ENCODE measurements at regions not wholly inside any gene's neighbourhood (a gene's known extent, or its start where the extent isn't known, plus 50 kb on each side); places are given as distances from the start of the nearest gene placed in this dataset.

DNA sequence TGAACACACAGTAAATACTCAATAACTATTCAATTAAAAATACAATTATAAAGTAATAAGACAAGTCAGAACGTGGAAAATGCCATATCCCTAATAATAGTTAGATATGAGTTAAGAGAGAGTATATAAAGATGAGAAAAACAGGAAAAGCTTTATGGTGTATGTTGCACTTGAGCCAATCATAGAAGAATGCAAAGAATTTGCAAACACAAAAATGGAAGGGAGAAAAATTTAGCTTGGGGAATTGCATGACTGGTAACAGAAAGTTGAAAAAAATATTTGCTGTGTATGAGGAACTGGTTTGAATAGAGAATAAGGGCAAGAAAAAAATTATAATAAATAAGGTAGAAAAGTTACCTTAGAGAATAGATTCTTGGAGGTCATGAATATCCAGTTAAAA is 739.6 kb upstream of the CXADR start:
- Histone ChIP-seq H4K20me1 (replicated peaks; ENCODE audit: insufficient read depth) (no peaks in the 10 kb centered on the region), H3F3A (replicated peaks; ENCODE audit: low read depth) (no peaks in the 10 kb centered on the region), H3K9me2 (ENCODE audit: insufficient read depth) (0 out of 2 replicates have a peak, but pooled peaks cover under 1% of the 10 kb centered on the region), H2AFZ (no peak overlapping the region), H3K4me3 (no peak overlapping the region), H3K27ac (ENCODE audit: low read depth) (no peak overlapping the region), H3K36me3 (ENCODE audit: insufficient read depth) (no peaks in the 10 kb centered on the region), H3K27me3 (ENCODE audit: insufficient read depth) (no peaks in the 10 kb centered on the region), H3K79me2 (replicated peaks; ENCODE audit: insufficient read depth) (no peaks in the 10 kb centered on the region), H3K4me2 (no peak overlapping the region), H3K4me1 (ENCODE audit: insufficient read depth) (peaks cover 12% of the 10 kb centered on the region; the same call in 1 of the 2 replicates)
- H3K36me3 Mint-ChIP-seq (ENCODE audit: low read depth): no peaks in the 10 kb centered on the region
- peaks cover 19% of the 10 kb centered on the region for H3K4me1 Mint-ChIP-seq
- no peaks in the 10 kb centered on the region for H3K27me3 Mint-ChIP-seq (ENCODE audit: insufficient read depth, low read depth, poor library complexity)
- TF ChIP-seq ZNF462 (CRISPR knock-in tag; IDR thresholded peaks at IDR 0.05): no peak
- no peak for TF ChIP-seq EZH2phosphoT487 (IDR thresholded peaks at IDR 0.05; ENCODE audit: unreplicated experiment)
- no peak for TF ChIP-seq CTCF (conservative IDR thresholded peaks at IDR 0.05; ENCODE audit: low read depth in 2 of 2)
- no peak for TF ChIP-seq REST (IDR thresholded peaks at IDR 0.05; ENCODE audit: unreplicated experiment)
- no peak for TF ChIP-seq STAT1 (IDR thresholded peaks at IDR 0.05; ENCODE audit: unreplicated experiment)
- H3K27ac Mint-ChIP-seq: no peak overlapping the region
- ATAC-seq (no peak), DNase-seq (ENCODE audit: low spot score) (no peak)
- H3K9me3 Mint-ChIP-seq: no peaks in the 10 kb centered on the region
- no peak overlapping the region for H3K4me3 Mint-ChIP-seq

All from GM23338 (cell line).